Brain microvascular endothelial cell (primary cell): ENCODE measurements at regions not wholly inside any gene's neighbourhood (a gene's known extent, or its start where the extent isn't known, plus 50 kb on each side); places are given as distances from the start of the nearest gene placed in this dataset.

ENCODE experiments used
- DNase-seq: peaks from one replicate; pipeline ENCODE4 v3.0.0-alpha.2; 2020
- H3K27ac ChIP-seq: fragments of 250-450 bp; sonication (Bioruptor Pico); 2 replicates; pipeline ENCODE4 v1.5.1; 2020; ENCODE audit warnings: mild to moderate bottlenecking, moderate library complexity
- H3K27me3 ChIP-seq: fragments of 250-450 bp; sonication (Bioruptor Pico); replicated peaks from 2 replicates; pipeline ENCODE4 v1.5.1; 2020; ENCODE audit warnings: mild to moderate bottlenecking
- H3K36me3 ChIP-seq: fragments of 250-450 bp; sonication (Bioruptor Pico); replicated peaks from 2 replicates; pipeline ENCODE4 v1.5.1; 2020; ENCODE audit warnings: mild to moderate bottlenecking
- H3K4me3 ChIP-seq: 2 replicates; pipeline ENCODE4 v1.5.1; 2011; ENCODE audit warnings: low read depth, mild to moderate bottlenecking, control low read depth, low read length, moderate library complexity
- CTCF ChIP-seq: IDR thresholded peaks from 2 replicates; pipeline ENCODE4 v1.5.1; 2011; ENCODE audit warnings: low read depth, mild to moderate bottlenecking, moderate library complexity, low read length, control low read depth, inconsistent platforms; ENCODE audit errors: missing control alignments
- in situ Hi-C: cut with HindIII; loops from 2 replicates; pipeline ENCODE4 v1.10.0; 2017; ENCODE audit warnings: low sequenced_read_pairs, low pct_ligation_motif_present

- Histone ChIP-seq H3K36me3 (no peaks in the 10 kb centered on the region), H3K27me3 (no peaks in the 10 kb centered on the region), H3K27ac (no peak overlapping the region), H3K4me3 (no peak overlapping the region)
- no peak for DNase-seq
- in situ Hi-C loops, result no loop called here
- no peak for TF ChIP-seq CTCF
Measured at GRCh38 chr1:193819376-193819775, 633.0 kb upstream of the B3GALT2 start.

GRCh38 chr1:193807208-193807607, 620.8 kb upstream of the B3GALT2 start:
- Histone ChIP-seq H3K36me3 (no peaks in the 10 kb centered on the region), H3K27ac (no peak overlapping the region), H3K4me3 (no peak overlapping the region), H3K27me3 (no peaks in the 10 kb centered on the region)
- no peak for TF ChIP-seq CTCF
- in situ Hi-C loops, result no loop called here
- no peak for DNase-seq

- Histone ChIP-seq H3K4me3 (no peak overlapping the region), H3K36me3 (no peaks in the 10 kb centered on the region), H3K27me3 (no peaks in the 10 kb centered on the region), H3K27ac (no peak overlapping the region)
- in situ Hi-C loops, result no loop called here
- no peak for TF ChIP-seq CTCF
- no peak for DNase-seq
Measured at GRCh38 chr1:193806079-193807048, 620.0 kb upstream of the B3GALT2 start.

GRCh38 chr1:193799948-193800690, 613.7 kb upstream of the B3GALT2 start:
- Histone ChIP-seq H3K27ac (no peak overlapping the region), H3K27me3 (no peaks in the 10 kb centered on the region), H3K4me3 (no peak overlapping the region), H3K36me3 (no peaks in the 10 kb centered on the region)
- in situ Hi-C loops, result no loop called here
- DNase-seq, result no peak
- TF ChIP-seq CTCF, result no peak

GRCh38 chr1:193799371-193799770, 613.0 kb upstream of the B3GALT2 start:
- in situ Hi-C loops, result no loop called here

More at GRCh38 chr1:193799371-193799770, 613.0 kb upstream of the B3GALT2 start:
- Histone ChIP-seq H3K27ac (no peak overlapping the region), H3K4me3 (no peak overlapping the region), H3K36me3 (no peaks in the 10 kb centered on the region), H3K27me3 (no peaks in the 10 kb centered on the region)
- DNase-seq, result no peak
- TF ChIP-seq CTCF, result no peak
